GM03348 (cell line): ENCODE measurements at regions not wholly inside any gene's neighbourhood (a gene's known extent, or its start where the extent isn't known, plus 50 kb on each side); places are given as distances from the start of the nearest gene placed in this dataset.

ENCODE experiments used
- DNase-seq: peaks from one replicate; pipeline ENCODE4 v3.0.0; 2012; ENCODE audit warnings: low spot score

DNA sequence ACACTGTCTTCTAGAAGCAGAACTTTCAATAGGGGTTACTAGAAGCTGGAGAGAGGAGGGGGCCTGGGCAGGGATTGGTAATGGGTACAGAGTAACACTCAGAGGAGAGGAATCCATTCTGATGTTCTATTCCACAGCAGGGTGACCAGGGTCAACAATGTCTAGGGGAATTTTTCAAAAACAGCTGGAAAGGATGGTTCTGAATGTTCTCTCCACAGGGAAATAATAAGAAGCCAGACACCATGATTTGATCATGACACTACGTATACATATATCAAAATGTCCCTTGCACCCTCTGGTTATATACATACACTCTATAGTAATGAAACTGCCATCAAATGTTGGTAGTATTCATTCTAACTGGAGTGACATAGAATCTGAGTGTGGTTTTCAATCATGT, 111.2 kb upstream of the TOP3B start:
- DNase-seq: no peak

DNA sequence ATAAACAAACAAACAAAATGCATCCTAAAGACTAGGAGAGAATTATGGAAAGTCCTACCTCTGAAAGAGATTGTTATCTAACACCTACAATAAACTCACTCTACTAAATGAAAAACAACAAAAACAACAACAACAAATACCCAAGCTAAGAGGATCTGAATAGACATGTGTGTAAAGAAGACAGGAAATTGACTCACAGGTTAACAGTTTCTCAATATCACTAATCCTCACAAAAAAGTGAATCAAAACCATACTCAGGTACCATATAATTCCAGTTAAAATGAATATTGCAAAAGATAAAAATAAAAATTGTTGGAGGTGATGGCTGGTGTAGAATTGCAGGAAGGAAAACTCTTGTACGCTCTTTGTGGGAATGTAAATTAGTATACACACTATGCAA, 110.4 kb upstream of the TOP3B start:
- no peak for DNase-seq

GRCh38 chr22:22092101-22092500, 109.5 kb upstream of the TOP3B start:
- DNase-seq: no peak

- no peak for DNase-seq
Observed at GRCh38 chr22:22091400-22091878, 108.9 kb upstream of the TOP3B start.

DNA sequence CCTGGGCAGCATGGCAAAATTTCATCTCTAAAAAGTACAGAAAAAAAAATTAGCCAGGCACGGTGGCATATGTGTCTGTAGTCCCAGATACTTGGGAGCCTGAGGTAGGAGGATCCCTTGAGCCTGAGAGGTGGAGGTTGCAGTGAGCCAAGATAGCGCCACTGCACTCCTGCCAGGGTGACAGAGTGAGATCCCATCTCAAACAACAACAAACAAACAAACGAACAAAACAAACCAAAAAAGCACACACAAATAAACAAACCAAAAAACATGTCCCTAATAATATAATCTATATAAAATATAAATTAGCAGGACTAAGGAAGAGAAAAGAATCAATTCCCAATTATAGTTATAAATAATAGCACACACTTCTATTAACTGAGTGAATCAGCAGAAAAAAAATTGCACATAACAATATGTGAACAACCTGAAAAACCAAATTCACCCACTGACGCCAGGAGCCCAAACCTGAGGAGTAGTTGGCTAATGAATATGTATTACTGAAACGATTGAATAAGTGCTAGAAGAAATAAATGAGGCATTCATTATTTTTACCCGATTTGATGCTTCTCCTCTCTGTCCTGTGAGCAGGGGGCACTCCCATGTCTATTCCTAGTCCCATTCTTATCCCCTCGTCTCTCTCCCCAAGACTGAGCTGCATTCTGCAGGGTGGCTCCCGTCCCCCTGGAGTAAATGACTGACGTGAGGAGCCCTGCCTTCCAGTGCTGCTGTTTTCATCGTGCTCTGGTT, 108.2 kb upstream of the TOP3B start:
- DNase-seq: no peak

- no peak for DNase-seq
Observed at GRCh38 chr22:22089459-22090308, 107.1 kb upstream of the TOP3B start.

DNA sequence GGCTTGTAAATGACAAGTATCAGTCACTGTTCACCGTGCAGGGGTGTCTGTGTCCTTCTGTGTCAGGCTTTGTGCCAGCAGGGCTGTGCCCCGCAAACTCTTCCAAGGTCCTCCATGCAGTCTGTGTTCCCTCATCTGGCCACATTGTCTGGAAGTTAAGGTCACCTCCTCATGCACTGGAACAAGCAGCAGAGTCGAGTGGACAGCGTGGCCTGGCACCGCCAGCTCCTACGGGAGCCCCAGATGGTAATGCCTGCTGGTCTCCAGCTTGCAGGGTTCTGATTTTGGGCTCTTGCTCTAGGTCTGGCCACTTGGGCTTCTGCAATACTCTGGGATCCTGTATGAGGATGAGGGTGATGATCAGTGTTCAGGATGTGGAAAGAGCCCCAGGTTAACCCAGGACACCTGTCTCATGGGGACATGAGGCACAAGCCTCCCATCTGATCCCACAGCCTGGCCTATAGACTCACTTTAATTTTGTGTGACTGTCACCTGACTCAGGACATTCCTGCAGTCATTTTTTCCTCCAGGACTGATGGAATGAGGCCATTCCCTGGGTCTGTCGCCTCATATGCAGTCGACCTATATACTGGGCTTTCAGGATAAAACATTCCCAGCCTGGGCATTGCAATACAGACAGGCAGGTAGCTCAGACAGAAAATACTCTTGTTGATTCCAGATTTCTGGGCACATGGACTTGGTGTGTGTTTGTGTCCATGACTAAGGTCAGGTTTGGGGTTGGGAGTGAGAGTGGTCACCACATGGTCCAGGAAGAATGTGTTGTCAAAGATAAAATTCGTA, 106.3 kb upstream of the TOP3B start:
- no peak for DNase-seq

- DNase-seq: no peak
Observed at GRCh38 chr22:22087854-22088657, 105.5 kb upstream of the TOP3B start.

GRCh38 chr22:22086501-22087158, 104.0 kb upstream of the TOP3B start:
- no peak for DNase-seq

DNA sequence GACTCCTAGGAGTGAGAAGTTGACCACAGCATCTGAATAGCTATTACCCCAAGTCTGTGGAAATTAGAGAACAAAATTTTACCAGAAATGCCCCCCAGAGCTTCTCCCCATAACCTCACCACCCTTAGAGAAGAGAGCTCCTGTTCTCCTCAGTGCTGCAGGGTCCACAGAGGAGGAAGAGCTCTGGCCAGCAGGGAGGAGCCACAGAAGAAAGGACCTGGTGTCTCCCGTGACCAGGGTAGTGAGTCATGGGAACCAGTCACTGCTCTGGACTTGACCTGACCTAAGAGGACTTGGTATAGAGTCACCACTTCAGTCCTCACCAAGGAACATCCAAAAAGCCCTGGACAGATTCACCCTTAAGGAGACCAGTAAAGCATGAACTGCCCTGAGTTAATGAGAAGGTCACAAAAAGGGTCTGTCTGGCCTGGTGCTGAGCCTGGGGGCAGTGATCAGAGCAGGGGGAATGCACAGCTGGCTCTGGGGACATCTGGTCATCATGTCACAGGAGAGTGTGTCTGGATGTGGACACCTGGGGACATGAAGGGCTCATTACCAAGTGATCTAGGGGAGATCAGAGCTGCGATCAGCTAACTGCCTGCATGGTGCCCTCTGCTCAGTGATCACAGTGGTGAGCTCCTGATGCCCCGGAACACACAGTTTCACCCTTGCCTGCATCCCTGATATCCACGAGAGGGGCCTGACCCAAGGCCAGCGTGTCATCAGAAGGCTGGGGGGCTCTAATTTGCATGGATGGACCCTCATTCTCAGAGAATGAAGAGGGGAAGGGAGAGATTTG, 103.3 kb upstream of the TOP3B start:
- DNase-seq: peak; percentile 25

- DNase-seq: no peak
Observed at GRCh38 chr22:22084089-22084711, 101.6 kb upstream of the TOP3B start.

DNA sequence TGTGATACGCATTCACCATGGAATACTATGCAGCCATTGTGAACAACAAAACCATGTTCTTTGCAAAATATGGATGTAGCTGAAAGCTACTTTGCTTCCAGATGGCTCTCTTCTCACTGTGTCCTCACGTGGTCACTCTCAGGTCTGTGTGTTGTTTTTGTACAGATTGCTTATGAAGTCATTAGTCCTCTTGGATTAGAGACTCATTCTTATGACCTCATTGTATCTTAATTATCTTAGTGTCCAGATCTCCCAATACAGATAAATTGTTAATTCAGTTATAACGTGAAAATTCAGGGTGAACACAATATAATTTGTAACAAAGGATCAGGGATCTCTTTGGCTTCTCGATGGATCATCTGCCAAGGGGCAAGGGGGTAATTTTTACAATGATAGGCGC, 100.4 kb upstream of the TOP3B start:
- no peak for DNase-seq

GRCh38 chr22:22082229-22082835, 99.7 kb upstream of the TOP3B start:
- no peak for DNase-seq

- no peak for DNase-seq
Observed at GRCh38 chr22:22080270-22080669, 97.7 kb upstream of the TOP3B start.

DNA sequence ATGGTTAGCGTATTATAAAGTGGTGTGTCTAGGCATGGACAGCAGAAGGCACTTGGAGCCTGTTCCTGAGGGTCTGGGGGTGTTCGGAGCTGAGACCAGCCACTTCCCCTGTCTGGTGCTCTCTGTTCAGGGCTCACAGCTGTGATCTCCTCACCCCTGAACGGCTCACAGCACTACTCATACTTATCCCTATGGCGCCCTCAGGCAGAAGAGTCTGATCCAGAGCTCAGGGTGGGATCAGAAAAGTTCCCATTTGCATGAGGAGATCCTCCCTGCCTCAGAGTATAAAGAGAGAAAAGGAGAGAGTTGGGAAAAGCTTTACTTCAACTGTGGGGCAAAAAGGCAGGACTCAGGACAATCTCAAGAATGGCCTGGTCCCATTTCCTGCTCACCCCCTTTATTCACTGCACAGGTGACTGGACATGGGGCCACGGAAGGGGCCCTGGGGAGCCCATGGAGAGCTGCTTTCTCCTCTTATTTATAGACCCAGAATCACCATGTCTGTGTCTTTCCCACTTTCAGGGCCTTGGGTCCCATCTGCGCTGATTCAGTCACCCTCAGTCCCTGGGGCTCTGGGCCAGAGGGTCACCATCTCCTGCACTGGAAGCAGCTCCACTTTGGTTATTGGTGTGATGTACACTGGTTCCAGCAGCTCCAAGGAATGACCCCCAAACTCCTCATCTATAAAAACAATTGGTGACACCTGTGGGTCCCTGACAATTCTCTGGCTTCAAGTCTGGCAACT, 97.0 kb upstream of the TOP3B start:
- DNase-seq: no peak

- no peak for DNase-seq
Observed at GRCh38 chr22:22078329-22078728, 95.7 kb upstream of the TOP3B start.

DNA sequence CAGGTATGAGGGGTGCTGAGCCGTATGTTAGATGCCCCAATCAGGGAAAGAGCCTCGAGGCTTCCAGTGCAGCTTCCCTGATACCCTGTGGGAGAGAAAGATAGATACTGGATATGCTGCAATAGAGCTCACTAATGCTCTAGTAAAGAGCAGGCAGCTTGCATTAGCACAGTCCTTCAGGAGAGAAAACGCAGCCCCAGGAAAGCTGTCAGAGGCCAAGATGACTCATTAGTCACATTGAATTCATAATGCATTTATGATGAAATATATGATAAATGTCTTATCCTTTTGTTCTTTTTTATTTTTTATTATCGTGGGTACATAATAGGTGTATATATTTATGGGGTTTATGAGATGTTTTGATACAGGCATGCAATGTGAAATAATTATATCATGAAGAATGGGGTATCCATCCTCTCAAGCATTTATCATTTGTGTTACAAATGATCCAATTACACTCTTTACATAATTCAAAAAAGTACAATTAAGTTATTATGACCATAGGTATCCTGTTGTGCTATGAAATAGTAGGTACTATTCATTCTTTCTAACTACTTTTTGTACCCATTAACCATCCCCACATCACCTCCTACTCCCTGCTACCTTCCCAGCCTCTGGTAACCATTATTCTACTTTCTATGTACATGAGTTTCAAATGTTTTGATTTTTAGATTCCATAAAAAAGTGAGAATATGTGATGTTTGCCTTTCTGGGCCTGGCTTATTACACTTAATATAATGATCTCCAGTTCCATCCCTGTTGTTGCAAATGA, 94.5 kb upstream of the TOP3B start:
- DNase-seq: no peak

- DNase-seq: no peak
Observed at GRCh38 chr22:22076361-22076760, 93.8 kb upstream of the TOP3B start.
